IPS-18a (cell line): ENCODE measurements at regions not wholly inside any gene's neighbourhood (a gene's known extent, or its start where the extent isn't known, plus 50 kb on each side); places are given as distances from the start of the nearest gene placed in this dataset.
"Not testable (repeated sequence)": the region's sequence is repeated elsewhere in the genome, so short reads cannot be mapped to it uniquely, and the experiment has no call there.

Experiments
- H3K27ac ChIP-seq: one replicate; pipeline ENCODE4 v1.5.1; 2013; ENCODE audit warnings: low read length
- H3K27me3 ChIP-seq: one replicate; pipeline ENCODE4 v1.6.1; 2013; ENCODE audit warnings: mild to moderate bottlenecking, low read length; ENCODE audit not compliant: control insufficient read depth, insufficient read depth
- H3K36me3 ChIP-seq: one replicate; pipeline ENCODE4 v1.6.1; 2013; ENCODE audit warnings: low read depth, low read length; ENCODE audit not compliant: control insufficient read depth
- H3K4me1 ChIP-seq: one replicate; pipeline ENCODE4 v1.6.1; 2013; ENCODE audit warnings: low read depth, low read length; ENCODE audit not compliant: control insufficient read depth
- H3K4me3 ChIP-seq: one replicate; pipeline ENCODE4 v1.5.1; 2013; ENCODE audit warnings: low read length
- H3K9ac ChIP-seq: one replicate; pipeline ENCODE4 v1.6.1; 2013; ENCODE audit warnings: mild to moderate bottlenecking, low read length, moderate library complexity
- H3K9me3 ChIP-seq: one replicate; pipeline ENCODE4 v1.6.1; 2013; ENCODE audit warnings: low read depth, low read length; ENCODE audit not compliant: control insufficient read depth

DNA sequence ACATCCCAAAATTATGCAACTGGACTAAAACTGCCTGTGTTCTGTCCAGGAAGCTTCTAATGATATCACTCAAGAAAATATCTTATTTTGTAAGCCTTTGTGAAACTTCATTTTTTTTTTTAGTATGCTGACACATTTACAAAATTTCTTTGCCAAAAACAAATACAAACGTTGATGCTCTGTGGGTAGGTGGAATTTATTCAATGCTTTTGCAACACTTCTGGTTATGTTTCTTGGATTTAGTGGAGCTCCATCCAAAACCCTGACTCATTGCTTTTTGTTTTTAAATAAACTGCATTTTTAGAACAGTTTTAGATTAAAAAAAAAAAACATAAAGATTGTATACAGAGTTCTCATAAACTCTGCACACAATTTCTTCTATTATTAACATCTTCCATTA, 250.9 kb upstream of the MAOA start:
- Histone ChIP-seq H3K9me3 (peaks cover 23% of the 10 kb centered on the region), H3K36me3 (no peaks in the 10 kb centered on the region), H3K27ac (no peak overlapping the region), H3K4me1 (no peaks in the 10 kb centered on the region), H3K9ac (no peak overlapping the region), H3K4me3 (no peak overlapping the region), H3K27me3 (no peaks in the 10 kb centered on the region)

DNA sequence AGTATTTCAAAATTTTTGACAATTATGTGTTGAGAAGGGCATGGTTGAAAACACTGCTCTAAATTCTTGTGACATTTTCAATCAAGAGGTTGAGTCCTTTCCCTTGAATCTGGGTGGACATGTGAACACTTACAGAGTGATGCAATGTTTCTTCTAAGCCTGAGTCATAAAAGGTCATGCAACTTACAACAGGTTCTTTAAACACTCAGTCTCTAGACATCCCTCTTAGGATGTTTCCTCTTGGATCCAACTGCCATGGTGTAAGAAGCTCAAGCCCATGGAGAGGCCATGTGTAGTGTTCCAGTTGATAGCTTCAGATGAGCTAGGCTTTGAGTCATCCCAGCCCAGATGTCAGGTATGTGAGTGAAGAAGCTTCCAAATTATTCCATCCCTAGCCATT, 232.2 kb upstream of the MAOA start:
- Histone ChIP-seq H3K9ac (no peak overlapping the region), H3K4me3 (no peak overlapping the region), H3K27me3 (no peaks in the 10 kb centered on the region), H3K36me3 (no peaks in the 10 kb centered on the region), H3K27ac (no peak overlapping the region), H3K9me3 (peaks cover 17% of the 10 kb centered on the region), H3K4me1 (peaks cover 7% of the 10 kb centered on the region)

DNA sequence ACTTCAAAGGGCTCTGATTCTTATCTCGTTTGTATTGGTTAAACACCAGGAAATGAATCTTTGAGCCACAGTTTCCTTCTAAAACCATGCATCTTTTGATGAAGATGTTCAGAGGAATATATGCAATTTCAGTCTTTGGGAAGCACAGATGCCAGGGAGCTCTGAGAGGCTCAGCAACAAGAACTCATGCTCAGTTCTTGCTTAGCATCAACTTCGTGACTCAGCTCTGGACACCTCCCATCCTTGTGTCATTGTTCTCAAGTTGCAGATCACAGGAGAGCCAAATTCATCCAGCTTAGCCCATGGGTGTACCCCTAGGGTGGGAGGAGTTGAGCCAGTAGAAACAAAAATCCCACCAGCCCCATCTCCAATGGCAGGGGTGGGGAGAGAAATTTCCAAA, 219.6 kb upstream of the MAOA start:
- no peak overlapping the region for H3K4me3 ChIP-seq
- peaks cover 25% of the 10 kb centered on the region for H3K9me3 ChIP-seq
- no peak overlapping the region for H3K27ac ChIP-seq
- H3K27me3 ChIP-seq, result no peaks in the 10 kb centered on the region
- no peak overlapping the region for H3K9ac ChIP-seq
- no peaks in the 10 kb centered on the region for H3K4me1 ChIP-seq
- no peaks in the 10 kb centered on the region for H3K36me3 ChIP-seq

DNA sequence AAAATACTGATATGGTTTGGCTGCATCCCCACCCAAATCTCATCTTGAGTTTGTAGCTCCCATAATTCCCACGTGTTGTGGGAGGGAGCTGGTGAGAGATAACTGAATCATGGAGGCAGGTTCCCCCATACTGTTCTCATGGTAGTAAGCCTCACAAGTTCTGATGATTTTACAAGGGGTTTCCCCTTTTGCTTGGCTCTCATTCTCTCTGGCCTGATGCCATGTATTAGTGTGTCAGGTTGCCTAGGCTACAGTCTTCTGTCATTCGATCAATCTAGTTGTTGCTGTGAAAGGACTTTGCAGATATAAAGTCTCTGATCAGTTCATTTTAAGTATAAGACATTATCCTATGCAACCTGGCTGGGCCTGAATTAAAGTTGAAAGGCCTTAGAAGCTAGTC, 209.3 kb upstream of the MAOA start:
- H3K9me3 ChIP-seq, result peaks cover 22% of the 10 kb centered on the region
- no peak overlapping the region for H3K27ac ChIP-seq
- H3K27me3 ChIP-seq, result no peaks in the 10 kb centered on the region
- H3K4me1 ChIP-seq, result peaks cover 5% of the 10 kb centered on the region
- no peak overlapping the region for H3K4me3 ChIP-seq
- H3K36me3 ChIP-seq, result no peaks in the 10 kb centered on the region
- H3K9ac ChIP-seq, result no peak overlapping the region

DNA sequence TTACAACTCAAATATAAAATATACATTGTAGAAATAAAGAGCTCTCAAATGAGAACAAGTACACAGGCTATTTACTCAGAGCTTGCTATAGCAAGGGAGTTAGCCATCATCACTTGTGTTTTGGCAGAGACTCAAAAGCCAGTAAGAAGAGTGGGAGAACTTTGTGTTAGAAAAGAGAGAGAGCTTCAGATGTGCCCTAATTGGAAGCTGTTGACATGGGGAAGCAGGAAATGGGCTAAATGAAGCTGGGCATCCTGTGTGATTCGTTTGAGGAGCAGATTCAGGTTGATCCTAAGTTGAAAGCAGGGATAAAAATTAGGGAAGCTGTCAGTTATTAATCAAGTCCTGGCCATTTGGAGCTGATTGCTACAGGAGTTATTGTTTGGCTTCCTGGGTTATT, 207.4 kb upstream of the MAOA start:
- peaks cover 23% of the 10 kb centered on the region for H3K9me3 ChIP-seq
- H3K4me1 ChIP-seq, result peaks cover 5% of the 10 kb centered on the region
- H3K4me3 ChIP-seq, result no peak overlapping the region
- H3K9ac ChIP-seq, result no peak overlapping the region
- H3K27ac ChIP-seq, result no peak overlapping the region
- H3K36me3 ChIP-seq, result no peaks in the 10 kb centered on the region
- no peaks in the 10 kb centered on the region for H3K27me3 ChIP-seq

DNA sequence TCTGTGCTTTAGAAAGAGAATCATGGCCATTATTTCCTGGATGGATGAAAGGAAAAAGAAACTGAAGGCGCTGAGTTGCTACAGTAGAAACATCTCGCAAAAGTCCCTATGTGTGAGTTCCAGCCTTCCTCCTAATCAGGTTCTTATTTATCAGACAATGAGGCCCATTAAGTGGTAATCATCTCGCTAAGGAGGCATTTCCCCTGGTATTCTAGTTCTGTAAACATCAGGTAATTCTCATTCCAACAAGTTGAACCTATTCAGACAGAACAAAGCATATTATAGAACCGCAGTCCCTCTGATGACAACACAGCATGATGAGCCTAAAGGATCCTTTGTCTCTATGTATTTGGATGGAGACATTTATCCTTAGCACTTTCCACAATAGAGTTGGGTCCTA, 205.7 kb upstream of the MAOA start:
- Histone ChIP-seq H3K27ac (no peak overlapping the region), H3K4me1 (peaks cover 5% of the 10 kb centered on the region), H3K4me3 (no peak overlapping the region), H3K27me3 (no peaks in the 10 kb centered on the region), H3K36me3 (no peaks in the 10 kb centered on the region), H3K9ac (no peak overlapping the region), H3K9me3 (peaks cover 23% of the 10 kb centered on the region)

DNA sequence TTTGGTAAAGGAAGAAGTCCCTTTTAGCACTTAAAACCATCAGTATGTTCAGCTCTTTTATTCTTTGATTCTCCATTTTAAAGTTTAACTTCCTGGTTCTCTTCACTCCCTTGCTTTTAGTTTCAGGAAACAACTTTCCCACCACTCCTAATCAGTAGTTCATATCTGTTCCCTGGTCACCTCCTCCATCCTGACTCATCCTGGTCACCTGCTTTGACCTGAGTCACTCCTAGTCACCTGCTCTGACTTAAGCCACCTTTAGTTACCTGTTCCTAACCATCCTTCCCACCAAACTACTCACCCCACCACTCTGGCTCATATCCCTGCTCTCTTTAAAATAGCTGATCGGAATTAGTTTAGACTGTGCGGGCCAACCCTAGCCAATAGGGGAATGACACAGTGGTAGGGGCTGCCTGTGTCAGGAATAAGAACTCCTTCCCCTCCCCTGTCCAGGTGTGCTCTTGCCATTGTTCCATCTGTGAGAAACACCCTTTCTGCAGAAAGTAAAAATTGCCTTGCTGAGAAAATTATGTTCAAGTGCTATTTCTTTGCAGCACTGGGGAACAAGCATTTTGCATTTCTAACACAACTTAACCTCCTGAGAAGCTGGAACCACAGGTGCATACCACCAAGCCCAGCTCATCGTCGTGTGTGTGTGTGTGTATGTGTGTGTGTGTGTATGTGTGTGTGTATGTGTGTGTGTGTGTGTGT, 204.0 kb upstream of the MAOA start:
- not testable (repeated sequence) for H3K4me1 ChIP-seq, H3K27me3 ChIP-seq, H3K4me3 ChIP-seq, H3K9ac ChIP-seq, H3K27ac ChIP-seq, H3K36me3 ChIP-seq
- H3K9me3 ChIP-seq, result peaks cover 23% of the 10 kb centered on the region

DNA sequence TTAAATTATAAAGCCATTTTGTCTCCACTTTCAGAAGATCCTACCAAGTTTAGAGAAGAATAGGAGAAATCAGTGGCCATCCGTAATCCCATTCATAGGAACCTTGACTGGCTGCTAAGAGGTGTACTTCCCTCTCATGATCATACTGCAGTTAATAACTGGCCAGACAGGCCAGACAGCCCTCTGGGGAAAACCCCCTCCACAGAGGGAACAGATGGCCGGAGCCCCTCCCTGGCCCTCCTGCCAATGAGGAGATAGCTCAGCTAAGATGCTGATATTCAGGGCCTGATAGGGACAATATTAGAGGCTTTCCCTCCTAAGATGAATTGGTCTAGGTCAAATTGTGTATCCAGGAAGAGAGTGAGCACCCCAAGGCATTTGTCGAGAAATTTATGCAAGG, 200.0 kb upstream of the MAOA start:
- no peaks in the 10 kb centered on the region for H3K4me1 ChIP-seq
- no peaks in the 10 kb centered on the region for H3K27me3 ChIP-seq
- H3K36me3 ChIP-seq, result no peaks in the 10 kb centered on the region
- H3K4me3 ChIP-seq, result no peak overlapping the region
- no peak overlapping the region for H3K27ac ChIP-seq
- H3K9ac ChIP-seq, result no peak overlapping the region
- peaks cover 12% of the 10 kb centered on the region for H3K9me3 ChIP-seq

DNA sequence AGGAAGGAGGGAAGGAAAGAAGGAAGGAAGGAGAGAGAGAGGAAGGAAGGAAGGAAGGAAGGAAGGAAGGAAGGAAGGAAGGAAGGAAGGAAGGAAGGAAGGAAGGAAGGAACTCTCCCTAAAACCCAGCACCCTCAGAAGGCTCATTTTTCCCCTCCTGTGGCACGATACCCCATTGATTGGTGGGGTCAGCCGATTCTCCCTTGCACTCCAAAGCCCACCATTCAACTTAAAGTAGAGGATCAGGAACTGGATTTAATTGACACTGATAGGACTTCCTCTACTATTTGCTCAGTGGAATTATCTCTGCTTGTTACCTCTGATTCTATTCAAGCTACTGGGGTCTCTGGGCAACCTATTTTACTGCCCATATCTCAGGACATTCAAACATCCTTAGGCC, 199.2 kb upstream of the MAOA start:
- no peak overlapping the region for H3K27ac ChIP-seq

DNA sequence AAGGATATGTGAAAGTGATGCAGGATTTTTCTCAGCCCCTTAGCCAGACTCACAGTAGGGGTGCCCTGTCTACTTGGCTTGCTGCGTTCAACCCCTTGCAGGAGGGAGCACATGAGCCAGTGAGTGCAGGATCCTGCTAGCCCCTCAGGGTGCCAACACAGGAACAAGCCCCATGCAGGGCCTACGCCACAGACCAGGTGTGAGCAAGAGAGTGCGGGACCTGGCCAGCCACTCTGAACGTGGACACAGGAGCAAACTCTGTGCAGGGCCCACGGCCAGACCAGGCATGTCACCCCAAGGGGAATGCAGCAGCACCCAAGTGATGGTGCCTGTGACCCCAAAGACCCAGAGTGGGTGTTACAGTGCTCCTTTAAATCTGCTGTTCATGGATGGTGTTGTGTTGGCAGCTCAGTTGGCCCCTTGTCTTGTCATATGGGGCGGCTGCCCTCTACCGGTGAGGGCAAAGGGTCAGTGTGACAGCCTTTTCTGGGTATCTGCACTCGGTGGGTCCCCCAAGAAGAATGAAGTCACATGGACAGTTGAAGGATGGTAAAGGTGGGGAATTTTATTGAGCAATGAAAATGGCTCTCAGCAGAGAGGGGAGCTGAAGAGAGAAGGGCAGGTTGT, 188.4 kb upstream of the MAOA start:
- Histone ChIP-seq H3K9ac (no peak overlapping the region), H3K9me3 (peaks cover 5% of the 10 kb centered on the region), H3K36me3 (no peaks in the 10 kb centered on the region), H3K27me3 (no peaks in the 10 kb centered on the region), H3K4me1 (no peaks in the 10 kb centered on the region), H3K27ac (no peak overlapping the region), H3K4me3 (no peak overlapping the region)

More for the DNA sequence above, 199.2 kb upstream of the MAOA start:
- H3K9ac ChIP-seq, result no peak overlapping the region
- H3K27me3 ChIP-seq, result no peaks in the 10 kb centered on the region
- H3K9me3 ChIP-seq, result peaks cover 7% of the 10 kb centered on the region
- H3K4me3 ChIP-seq, result no peak overlapping the region
- H3K36me3 ChIP-seq, result no peaks in the 10 kb centered on the region
- no peaks in the 10 kb centered on the region for H3K4me1 ChIP-seq

DNA sequence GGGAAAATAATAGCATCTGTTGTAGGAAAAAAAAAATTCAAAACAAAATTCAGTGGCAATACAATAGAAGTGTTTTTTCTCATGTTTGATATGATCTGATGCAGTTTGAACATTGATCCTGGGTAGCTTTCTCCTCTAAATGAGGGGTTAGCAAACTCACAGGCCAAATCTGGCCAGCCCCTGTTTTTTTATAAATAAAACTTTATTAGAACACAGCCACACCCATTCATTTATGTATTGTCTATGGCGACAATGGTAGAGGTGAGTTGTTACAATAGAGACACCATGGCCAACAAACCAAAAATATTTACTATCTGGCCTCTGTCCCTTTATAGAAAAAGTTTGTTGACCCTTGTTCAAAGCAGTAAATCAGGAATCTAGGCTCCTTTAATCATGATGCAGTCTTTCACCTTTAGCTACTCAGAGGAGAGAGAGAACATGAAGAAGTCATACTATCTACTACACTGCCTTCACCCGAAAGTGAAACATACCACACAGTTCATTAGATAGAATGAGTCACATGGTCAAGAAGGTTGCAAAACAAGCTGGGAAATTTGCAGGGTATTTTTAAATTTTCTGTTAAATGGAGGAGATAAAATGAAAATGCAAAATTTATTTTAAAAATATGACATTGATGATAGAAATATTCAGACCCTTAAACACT, 186.6 kb upstream of the MAOA start:
- Histone ChIP-seq H3K4me1 (no peaks in the 10 kb centered on the region), H3K9ac (no peak overlapping the region), H3K36me3 (no peaks in the 10 kb centered on the region), H3K9me3 (peaks cover 5% of the 10 kb centered on the region), H3K27me3 (no peaks in the 10 kb centered on the region), H3K27ac (no peak overlapping the region), H3K4me3 (no peak overlapping the region)

DNA sequence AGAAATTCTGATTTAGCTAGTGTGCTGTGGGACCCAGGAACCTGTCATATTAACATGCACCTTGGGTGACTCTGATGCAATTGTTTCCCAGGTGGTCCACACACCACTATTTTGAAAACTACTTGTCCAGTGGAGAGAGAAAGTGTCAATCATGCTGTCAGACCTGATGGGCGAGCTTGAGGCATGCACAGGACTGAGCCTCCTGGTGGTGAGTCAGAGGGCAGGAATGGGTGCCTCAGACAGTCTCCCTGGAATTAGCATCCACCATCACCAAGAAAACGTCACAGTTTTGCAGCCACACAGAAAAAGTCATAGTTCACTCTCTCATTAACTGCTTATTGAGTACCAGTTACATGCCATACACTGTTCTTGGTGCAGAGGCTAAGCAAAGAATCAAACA, 181.8 kb upstream of the MAOA start:
- Histone ChIP-seq H3K9ac (no peak overlapping the region), H3K27ac (no peak overlapping the region), H3K4me1 (no peaks in the 10 kb centered on the region), H3K9me3 (peaks cover 6% of the 10 kb centered on the region), H3K27me3 (no peaks in the 10 kb centered on the region), H3K4me3 (no peak overlapping the region), H3K36me3 (no peaks in the 10 kb centered on the region)
